Eye (tissue), 1 donor: ENCODE measurements at regions not wholly inside any gene's neighbourhood (a gene's known extent, or its start where the extent isn't known, plus 50 kb on each side); places are given as distances from the start of the nearest gene placed in this dataset.
"Not testable (repeated sequence)": the region's sequence is repeated elsewhere in the genome, so short reads cannot be mapped to it uniquely, and the experiment has no call there.

Experiments used
- DNase-seq: peaks from one replicate; pipeline ENCODE4 v3.0.0-alpha.2; 2015

- no peak for DNase-seq
These were observed 446.7 kb downstream of the DOK5 start for GRCh38 chr20:54922096-54922495.

GRCh38 chr20:54920491-54920890 is 445.1 kb downstream of the DOK5 start:
- no peak for DNase-seq

GRCh38 chr20:54918993-54919392 is 443.6 kb downstream of the DOK5 start:
- not testable (repeated sequence) for DNase-seq

GRCh38 chr20:54914995-54915394 is 439.6 kb downstream of the DOK5 start:
- DNase-seq, result peak; percentile 3

GRCh38 chr20:54909702-54910101 is 434.3 kb downstream of the DOK5 start:
- no peak for DNase-seq

- not testable (repeated sequence) for DNase-seq
These were observed 430.7 kb downstream of the DOK5 start for GRCh38 chr20:54906134-54906533.

- DNase-seq, result no peak
These were observed 422.4 kb downstream of the DOK5 start for GRCh38 chr20:54897787-54898186.

GRCh38 chr20:54891907-54892306 is 416.5 kb downstream of the DOK5 start:
- no peak for DNase-seq

GRCh38 chr20:54879393-54879792 is 404.0 kb downstream of the DOK5 start:
- DNase-seq, result no peak

GRCh38 chr20:54875307-54875706 is 399.9 kb downstream of the DOK5 start:
- DNase-seq, result no peak

GRCh38 chr20:54874718-54875117 is 399.3 kb downstream of the DOK5 start:
- DNase-seq, result no peak

- DNase-seq, result no peak
These were observed 397.0 kb downstream of the DOK5 start for GRCh38 chr20:54872440-54872839.

GRCh38 chr20:54869765-54870164 is 394.4 kb downstream of the DOK5 start:
- DNase-seq, result no peak

- no peak for DNase-seq
These were observed 389.9 kb downstream of the DOK5 start for GRCh38 chr20:54865273-54865672.

GRCh38 chr20:54860716-54861115 is 385.3 kb downstream of the DOK5 start:
- no peak for DNase-seq

- DNase-seq, result no peak
These were observed 380.8 kb downstream of the DOK5 start for GRCh38 chr20:54856202-54856601.

GRCh38 chr20:54849741-54850140 is 374.3 kb downstream of the DOK5 start:
- no peak for DNase-seq

- peak; percentile 76 for DNase-seq
These were observed 373.7 kb downstream of the DOK5 start for GRCh38 chr20:54848984-54849538.

- peak; percentile 56 for DNase-seq
These were observed 372.9 kb downstream of the DOK5 start for GRCh38 chr20:54848262-54848661.

- DNase-seq, result no peak
These were observed 371.6 kb downstream of the DOK5 start for GRCh38 chr20:54846948-54847347.

- DNase-seq, result no peak
These were observed 369.0 kb downstream of the DOK5 start for GRCh38 chr20:54844346-54844745.

- DNase-seq, result peak; percentile 24
These were observed 368.5 kb downstream of the DOK5 start for GRCh38 chr20:54843865-54844264.

GRCh38 chr20:54843431-54843830 is 368.0 kb downstream of the DOK5 start:
- no peak for DNase-seq

- no peak for DNase-seq
These were observed 363.8 kb downstream of the DOK5 start for GRCh38 chr20:54839224-54839623.

GRCh38 chr20:54837226-54837625 is 361.8 kb downstream of the DOK5 start:
- DNase-seq, result no peak

- DNase-seq, result no peak
These were observed 347.0 kb downstream of the DOK5 start for GRCh38 chr20:54822386-54822785.
